NCI-H2029 (cell line): ENCODE measurements at regions not wholly inside any gene's neighbourhood (a gene's known extent, or its start where the extent isn't known, plus 50 kb on each side); places are given as distances from the start of the nearest gene placed in this dataset.

Experiments
- DNase-seq: peaks from one replicate; lab custom pipeline; 2025; lab: John Stamatoyannopoulos, UW

- no peak for DNase-seq
Measured at GRCh38 chr3:27590437-27591298, 106.5 kb upstream of the SLC4A7 start.

GRCh38 chr3:27589795-27590194, 105.6 kb upstream of the SLC4A7 start:
- no peak for DNase-seq

GRCh38 chr3:27585429-27585828, 101.2 kb upstream of the SLC4A7 start:
- DNase-seq, result no peak

- DNase-seq, result no peak
Measured at GRCh38 chr3:27584874-27585273, 100.7 kb upstream of the SLC4A7 start.

GRCh38 chr3:27581852-27582251, 97.7 kb upstream of the SLC4A7 start:
- DNase-seq, result no peak

- DNase-seq, result no peak
Measured at GRCh38 chr3:27578032-27578431, 93.8 kb upstream of the SLC4A7 start.

- DNase-seq, result no peak
Measured at GRCh38 chr3:27577504-27577903, 93.3 kb upstream of the SLC4A7 start.

GRCh38 chr3:27576171-27576570, 92.0 kb upstream of the SLC4A7 start:
- no peak for DNase-seq

GRCh38 chr3:27575499-27575898, 91.3 kb upstream of the SLC4A7 start:
- no peak for DNase-seq

GRCh38 chr3:27574438-27574795, 90.2 kb upstream of the SLC4A7 start:
- DNase-seq, result no peak

GRCh38 chr3:27573780-27574437, 89.7 kb upstream of the SLC4A7 start:
- DNase-seq, result no peak

- no peak for DNase-seq
Measured at GRCh38 chr3:27573138-27573537, 89.0 kb upstream of the SLC4A7 start.

GRCh38 chr3:27571345-27571744, 87.2 kb upstream of the SLC4A7 start:
- no peak for DNase-seq

GRCh38 chr3:27570421-27571106, 86.4 kb upstream of the SLC4A7 start:
- DNase-seq, result no peak

GRCh38 chr3:27568393-27568792, 84.2 kb upstream of the SLC4A7 start:
- DNase-seq, result no peak

- DNase-seq, result no peak
Measured at GRCh38 chr3:27567251-27567650, 83.1 kb upstream of the SLC4A7 start.

- no peak for DNase-seq
Measured at GRCh38 chr3:27565201-27565852, 81.1 kb upstream of the SLC4A7 start.

- no peak for DNase-seq
Measured at GRCh38 chr3:27561576-27561975, 77.4 kb upstream of the SLC4A7 start.

GRCh38 chr3:27560484-27561056, 76.4 kb upstream of the SLC4A7 start:
- no peak for DNase-seq

- DNase-seq, result no peak
Measured at GRCh38 chr3:27559835-27560234, 75.7 kb upstream of the SLC4A7 start.

- DNase-seq, result no peak
Measured at GRCh38 chr3:27559381-27559780, 75.2 kb upstream of the SLC4A7 start.

GRCh38 chr3:27557411-27557810, 73.2 kb upstream of the SLC4A7 start:
- no peak for DNase-seq
